HL-60 (cell line): ENCODE measurements at regions not wholly inside any gene's neighbourhood (a gene's known extent, or its start where the extent isn't known, plus 50 kb on each side); places are given as distances from the start of the nearest gene placed in this dataset.
"Not testable (repeated sequence)": the region's sequence is repeated elsewhere in the genome, so short reads cannot be mapped to it uniquely, and the experiment has no call there.

Source experiments
- GABPA ChIP-seq: IDR thresholded peaks from 2 replicates; pipeline ENCODE4 v1.6.1; 2012; ENCODE audit warnings: low read depth
- POLR2AphosphoS5 ChIP-seq: IDR thresholded peaks from 2 replicates; pipeline ENCODE4 v1.6.1; 2012; ENCODE audit warnings: low read depth
- SPI1 ChIP-seq: IDR thresholded peaks from 2 replicates; pipeline ENCODE4 v1.6.1; 2012; ENCODE audit warnings: low read depth, mild to moderate bottlenecking, borderline replicate concordance
- TF ChIP-seq, protein P1 (sequence below): IDR thresholded peaks from one replicate; pipeline ENCODE4 v1.5.1; 2011; ENCODE audit warnings: low read length, control low read depth, inconsistent platforms; ENCODE audit not compliant: insufficient read depth
- TF ChIP-seq, protein P2 (sequence below): IDR thresholded peaks from 2 replicates; pipeline ENCODE4 v1.6.1; 2012; ENCODE audit warnings: low read depth; ENCODE audit not compliant: insufficient replicate concordance

DNA sequence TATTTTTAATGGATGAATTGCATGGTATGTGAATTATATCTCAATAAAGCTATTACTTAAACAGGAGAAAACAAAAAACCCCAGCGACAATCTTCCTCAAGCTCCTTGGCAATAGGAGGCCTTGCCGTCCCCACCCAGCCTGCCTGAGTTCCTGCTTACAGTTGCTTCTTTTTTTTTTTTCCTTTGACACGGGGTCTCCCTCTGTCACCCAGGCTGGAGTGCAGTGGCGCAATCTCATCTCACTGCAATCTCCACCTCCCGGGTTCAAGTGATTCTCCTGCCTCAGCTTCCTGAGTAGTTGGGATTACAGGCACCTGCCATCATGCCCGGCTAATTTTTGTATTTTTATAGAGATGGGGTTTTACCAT, 88.6 kb upstream of the CUX1 start:
- TF ChIP-seq, protein P1, sequence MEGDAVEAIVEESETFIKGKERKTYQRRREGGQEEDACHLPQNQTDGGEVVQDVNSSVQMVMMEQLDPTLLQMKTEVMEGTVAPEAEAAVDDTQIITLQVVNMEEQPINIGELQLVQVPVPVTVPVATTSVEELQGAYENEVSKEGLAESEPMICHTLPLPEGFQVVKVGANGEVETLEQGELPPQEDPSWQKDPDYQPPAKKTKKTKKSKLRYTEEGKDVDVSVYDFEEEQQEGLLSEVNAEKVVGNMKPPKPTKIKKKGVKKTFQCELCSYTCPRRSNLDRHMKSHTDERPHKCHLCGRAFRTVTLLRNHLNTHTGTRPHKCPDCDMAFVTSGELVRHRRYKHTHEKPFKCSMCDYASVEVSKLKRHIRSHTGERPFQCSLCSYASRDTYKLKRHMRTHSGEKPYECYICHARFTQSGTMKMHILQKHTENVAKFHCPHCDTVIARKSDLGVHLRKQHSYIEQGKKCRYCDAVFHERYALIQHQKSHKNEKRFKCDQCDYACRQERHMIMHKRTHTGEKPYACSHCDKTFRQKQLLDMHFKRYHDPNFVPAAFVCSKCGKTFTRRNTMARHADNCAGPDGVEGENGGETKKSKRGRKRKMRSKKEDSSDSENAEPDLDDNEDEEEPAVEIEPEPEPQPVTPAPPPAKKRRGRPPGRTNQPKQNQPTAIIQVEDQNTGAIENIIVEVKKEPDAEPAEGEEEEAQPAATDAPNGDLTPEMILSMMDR, result not testable (repeated sequence)
- TF ChIP-seq, protein P2, sequence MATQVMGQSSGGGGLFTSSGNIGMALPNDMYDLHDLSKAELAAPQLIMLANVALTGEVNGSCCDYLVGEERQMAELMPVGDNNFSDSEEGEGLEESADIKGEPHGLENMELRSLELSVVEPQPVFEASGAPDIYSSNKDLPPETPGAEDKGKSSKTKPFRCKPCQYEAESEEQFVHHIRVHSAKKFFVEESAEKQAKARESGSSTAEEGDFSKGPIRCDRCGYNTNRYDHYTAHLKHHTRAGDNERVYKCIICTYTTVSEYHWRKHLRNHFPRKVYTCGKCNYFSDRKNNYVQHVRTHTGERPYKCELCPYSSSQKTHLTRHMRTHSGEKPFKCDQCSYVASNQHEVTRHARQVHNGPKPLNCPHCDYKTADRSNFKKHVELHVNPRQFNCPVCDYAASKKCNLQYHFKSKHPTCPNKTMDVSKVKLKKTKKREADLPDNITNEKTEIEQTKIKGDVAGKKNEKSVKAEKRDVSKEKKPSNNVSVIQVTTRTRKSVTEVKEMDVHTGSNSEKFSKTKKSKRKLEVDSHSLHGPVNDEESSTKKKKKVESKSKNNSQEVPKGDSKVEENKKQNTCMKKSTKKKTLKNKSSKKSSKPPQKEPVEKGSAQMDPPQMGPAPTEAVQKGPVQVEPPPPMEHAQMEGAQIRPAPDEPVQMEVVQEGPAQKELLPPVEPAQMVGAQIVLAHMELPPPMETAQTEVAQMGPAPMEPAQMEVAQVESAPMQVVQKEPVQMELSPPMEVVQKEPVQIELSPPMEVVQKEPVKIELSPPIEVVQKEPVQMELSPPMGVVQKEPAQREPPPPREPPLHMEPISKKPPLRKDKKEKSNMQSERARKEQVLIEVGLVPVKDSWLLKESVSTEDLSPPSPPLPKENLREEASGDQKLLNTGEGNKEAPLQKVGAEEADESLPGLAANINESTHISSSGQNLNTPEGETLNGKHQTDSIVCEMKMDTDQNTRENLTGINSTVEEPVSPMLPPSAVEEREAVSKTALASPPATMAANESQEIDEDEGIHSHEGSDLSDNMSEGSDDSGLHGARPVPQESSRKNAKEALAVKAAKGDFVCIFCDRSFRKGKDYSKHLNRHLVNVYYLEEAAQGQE, result not testable (repeated sequence)
- TF ChIP-seq POLR2AphosphoS5, SPI1, GABPA: not testable (repeated sequence)
